ENCODE measurements at regions not wholly inside any gene's neighbourhood (a gene's known extent, or its start where the extent isn't known, plus 50 kb on each side); places are given as distances from the start of the nearest gene placed in this dataset.
"Not testable (repeated sequence)": the region's sequence is repeated elsewhere in the genome, so short reads cannot be mapped to it uniquely, and the experiment has no call there.

DNA sequence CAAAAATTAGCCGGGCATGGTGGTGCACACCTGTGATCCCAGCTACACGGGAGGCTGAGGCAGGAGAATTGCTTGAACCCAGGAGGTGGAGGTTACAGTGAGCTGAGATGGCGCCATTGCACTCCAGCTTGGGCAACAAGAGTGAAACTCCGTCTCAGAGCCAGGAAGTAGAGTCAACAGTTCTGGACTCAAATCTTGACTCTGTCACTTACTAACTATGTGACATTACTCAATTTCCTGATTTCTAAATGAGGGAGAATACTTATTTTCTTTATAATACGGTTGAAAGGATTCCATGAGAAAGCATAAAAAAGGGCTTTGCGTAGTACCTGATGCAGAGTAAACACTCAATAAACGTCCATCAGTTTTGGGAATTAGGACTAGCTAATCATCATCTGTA lies 350.7 kb downstream of the SHQ1 start:
- not testable (repeated sequence) for TF ChIP-seq ATOH8 (CRISPR knock-in tag; IDR thresholded peaks at IDR 0.05; ENCODE audit: low read depth); ZC3H11A (IDR thresholded peaks at IDR 0.05); KDM1A (IDR thresholded peaks at IDR 0.05; ENCODE audit: low read depth); MAFK (IDR thresholded peaks at IDR 0.05; ENCODE audit: partially characterized antibody); RCOR1 (IDR thresholded peaks at IDR 0.05; ENCODE audit: low read depth, low read length); MYC (IDR thresholded peaks at IDR 0.05; ENCODE audit: borderline replicate concordance, low read length); SMC3 (IDR thresholded peaks at IDR 0.05); ZFP36 (IDR thresholded peaks at IDR 0.05; ENCODE audit: borderline replicate concordance, partially characterized antibody); NR3C1 (IDR thresholded peaks at IDR 0.05)
- TF ChIP-seq, protein P1, sequence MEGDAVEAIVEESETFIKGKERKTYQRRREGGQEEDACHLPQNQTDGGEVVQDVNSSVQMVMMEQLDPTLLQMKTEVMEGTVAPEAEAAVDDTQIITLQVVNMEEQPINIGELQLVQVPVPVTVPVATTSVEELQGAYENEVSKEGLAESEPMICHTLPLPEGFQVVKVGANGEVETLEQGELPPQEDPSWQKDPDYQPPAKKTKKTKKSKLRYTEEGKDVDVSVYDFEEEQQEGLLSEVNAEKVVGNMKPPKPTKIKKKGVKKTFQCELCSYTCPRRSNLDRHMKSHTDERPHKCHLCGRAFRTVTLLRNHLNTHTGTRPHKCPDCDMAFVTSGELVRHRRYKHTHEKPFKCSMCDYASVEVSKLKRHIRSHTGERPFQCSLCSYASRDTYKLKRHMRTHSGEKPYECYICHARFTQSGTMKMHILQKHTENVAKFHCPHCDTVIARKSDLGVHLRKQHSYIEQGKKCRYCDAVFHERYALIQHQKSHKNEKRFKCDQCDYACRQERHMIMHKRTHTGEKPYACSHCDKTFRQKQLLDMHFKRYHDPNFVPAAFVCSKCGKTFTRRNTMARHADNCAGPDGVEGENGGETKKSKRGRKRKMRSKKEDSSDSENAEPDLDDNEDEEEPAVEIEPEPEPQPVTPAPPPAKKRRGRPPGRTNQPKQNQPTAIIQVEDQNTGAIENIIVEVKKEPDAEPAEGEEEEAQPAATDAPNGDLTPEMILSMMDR (IDR thresholded peaks at IDR 0.05), result not testable (repeated sequence)
